Endothelial cell of hepatic sinusoid (primary cell): ENCODE measurements at regions not wholly inside any gene's neighbourhood (a gene's known extent, or its start where the extent isn't known, plus 50 kb on each side); places are given as distances from the start of the nearest gene placed in this dataset.

ENCODE experiments used
- in situ Hi-C: cut with HindIII; loops from 2 replicates; pipeline ENCODE4 v1.10.0; 2017; ENCODE audit warnings: low sequenced_read_pairs

DNA sequence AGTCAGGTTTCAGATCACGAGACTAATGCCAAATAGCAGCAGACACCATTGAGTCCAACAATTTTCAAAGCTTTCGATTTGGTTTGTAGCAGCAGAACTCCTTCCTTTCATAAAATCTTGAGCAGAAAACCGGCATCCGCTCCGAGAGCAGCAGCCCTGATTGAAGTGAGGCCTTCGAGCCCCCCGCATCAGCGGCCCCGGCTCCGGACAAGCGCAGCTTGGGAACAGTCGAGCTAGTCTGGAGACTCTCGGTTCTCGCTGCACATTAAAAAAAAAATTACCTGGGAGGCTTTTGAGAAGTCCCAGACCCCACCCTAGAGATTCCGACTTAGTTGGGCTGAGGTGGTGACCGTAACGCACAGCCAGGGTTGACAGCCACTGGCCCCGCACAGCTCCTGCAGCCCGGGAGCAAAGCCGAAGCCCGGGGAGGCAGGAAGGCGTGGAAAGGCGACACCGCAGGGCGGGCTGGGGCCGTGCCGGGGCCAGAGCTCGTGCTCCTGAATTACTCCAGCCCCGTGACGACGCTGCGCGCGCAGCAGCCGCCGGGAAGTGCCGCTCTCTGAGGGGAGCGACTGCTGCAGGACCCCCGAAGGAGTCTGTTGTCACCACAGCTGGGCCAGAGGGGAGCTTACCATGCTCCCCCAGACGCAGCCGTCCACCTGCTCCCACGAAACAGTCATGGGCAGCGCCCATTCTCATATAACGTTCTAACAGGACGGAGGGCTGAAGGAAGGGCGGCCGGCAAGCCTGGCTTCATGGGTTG lies 57.8 kb downstream of the SPATA19 start:
- in situ Hi-C loops = no loop called here

GRCh38 chr11:133785795-133786340 lies 59.4 kb downstream of the SPATA19 start:
- in situ Hi-C loops = no loop called here

DNA sequence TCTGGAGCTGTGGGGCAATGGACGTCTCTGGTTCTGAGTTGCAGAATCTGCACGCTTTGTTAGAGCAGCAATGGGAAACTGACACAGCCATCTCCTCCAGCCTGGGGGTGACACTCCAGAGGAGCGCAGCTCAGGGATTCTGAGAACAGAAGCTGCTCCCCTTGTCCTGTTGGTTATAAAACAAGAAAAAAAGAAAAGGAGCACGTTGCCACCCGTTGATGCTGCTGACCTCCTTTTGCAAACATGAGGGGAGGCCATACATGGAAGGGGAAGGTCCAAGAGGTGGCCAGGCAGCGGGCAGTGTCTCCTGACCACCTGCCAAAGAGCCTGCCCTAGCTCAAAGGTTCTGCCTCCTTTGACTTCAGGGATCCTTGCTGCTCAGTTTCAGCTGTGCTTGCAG lies 61.0 kb downstream of the SPATA19 start:
- in situ Hi-C loops = no loop called here

- in situ Hi-C loops = no loop called here
These were observed 63.1 kb downstream of the SPATA19 start for GRCh38 chr11:133782116-133782725.

GRCh38 chr11:133778161-133778560 lies 67.2 kb downstream of the SPATA19 start:
- in situ Hi-C loops = no loop called here

DNA sequence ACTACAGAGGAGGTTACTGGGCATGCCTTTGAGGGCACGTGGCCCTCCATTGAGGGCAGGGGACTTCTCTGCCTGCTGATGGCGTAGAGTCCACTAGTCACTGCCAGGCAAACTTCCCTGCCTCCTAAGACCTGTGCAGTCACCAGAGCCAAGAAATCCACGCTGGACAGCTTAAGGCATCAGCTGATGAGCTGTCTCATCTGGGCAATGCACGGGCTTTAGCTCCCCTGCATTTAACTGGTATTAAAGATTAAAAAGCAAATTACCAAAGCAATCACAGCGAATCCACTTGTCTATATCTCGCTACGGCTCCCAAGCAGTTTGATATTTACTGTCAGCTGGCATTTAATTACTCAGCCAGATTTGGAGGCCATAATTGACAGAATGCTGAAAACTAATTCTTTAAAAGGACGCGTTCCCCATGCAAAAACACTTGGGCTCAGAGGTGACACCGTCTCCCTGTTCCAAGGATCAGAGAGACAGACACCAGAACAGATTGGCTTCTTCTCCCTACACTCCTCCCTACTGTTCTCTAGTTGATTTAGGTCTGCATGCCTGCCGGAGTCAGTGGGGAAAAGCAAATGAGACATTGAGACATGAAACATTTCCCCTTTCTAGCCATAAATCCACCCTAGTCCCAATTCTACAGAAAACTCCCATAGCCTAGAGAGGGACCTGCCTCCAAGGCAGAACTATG lies 68.5 kb downstream of the SPATA19 start:
- in situ Hi-C loops = no loop called here

DNA sequence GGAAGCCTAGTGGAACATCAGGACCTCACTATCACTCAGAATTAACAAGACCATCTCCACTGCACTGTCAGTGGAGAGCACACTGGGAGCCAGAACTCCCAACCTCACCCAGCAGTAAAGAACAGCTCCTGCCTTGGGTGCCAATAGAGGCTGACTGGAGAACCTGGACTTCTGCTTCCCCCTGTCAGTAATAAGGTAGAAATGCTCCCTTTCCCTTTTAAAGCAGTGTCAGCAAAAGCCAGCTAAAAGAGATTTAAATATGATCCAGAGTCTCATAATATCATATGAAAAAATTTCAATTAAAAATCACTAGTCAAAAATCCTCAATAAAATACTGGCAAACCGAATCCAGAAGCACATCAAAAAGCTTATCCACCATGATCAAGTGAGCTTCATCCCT lies 82.8 kb downstream of the SPATA19 start:
- in situ Hi-C loops = no loop called here

- in situ Hi-C loops = no loop called here
These were observed 92.2 kb downstream of the SPATA19 start for GRCh38 chr11:133753150-133753549.

GRCh38 chr11:133749841-133750240 lies 95.5 kb downstream of the SPATA19 start:
- in situ Hi-C loops = no loop called here

DNA sequence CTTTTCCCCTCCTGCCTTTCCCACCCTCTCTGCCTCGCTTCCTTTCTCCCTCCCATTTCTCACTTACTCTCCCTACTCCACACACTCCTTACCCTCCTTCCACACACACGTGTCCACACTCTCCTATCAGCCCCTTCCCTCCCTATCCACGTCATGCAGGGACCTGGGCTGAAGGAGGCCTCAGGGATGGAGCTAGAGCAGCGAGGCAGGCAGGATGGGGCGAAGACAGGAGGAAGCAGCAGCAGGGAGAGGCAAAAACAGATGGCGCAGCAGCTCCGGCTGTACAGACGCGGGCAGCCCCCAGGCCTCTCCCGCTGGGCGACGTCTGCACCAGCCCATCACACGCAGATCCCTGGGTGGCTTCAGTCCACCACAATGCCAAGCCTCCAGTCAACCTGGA lies 97.9 kb downstream of the SPATA19 start:
- in situ Hi-C loops = no loop called here

DNA sequence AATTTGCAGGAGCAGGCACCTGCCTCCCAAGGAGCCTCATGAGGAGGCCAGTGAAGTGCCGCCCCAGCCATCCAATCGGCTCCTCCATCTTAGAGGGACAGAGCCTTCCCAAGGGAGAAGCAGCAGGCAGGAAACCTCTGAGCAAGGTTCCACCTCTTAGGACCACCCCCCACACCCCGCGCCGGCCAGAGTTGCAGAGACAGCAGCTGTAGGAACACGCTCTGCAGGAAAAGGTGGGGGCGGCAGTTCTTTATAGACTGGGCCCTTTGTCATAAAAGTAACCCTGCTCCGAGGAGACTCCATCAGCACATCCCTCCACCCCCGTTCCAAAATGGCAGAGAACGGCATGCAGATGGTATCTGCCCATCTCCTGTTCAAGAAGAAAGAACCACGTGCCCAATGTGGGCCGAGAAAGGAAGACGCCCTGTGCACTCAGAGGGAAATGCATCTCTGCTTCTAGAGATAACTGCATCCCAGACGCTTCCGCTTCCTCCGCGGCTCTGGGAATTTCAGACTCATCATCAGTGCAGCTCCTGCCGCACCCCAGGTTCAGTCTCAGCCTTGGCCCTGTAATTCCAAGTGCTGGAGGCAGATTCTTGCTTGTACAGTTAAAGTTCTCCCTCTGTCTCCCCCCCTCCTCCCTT lies 98.5 kb downstream of the SPATA19 start:
- in situ Hi-C loops = no loop called here

GRCh38 chr11:133745791-133746190 lies 99.5 kb downstream of the SPATA19 start:
- in situ Hi-C loops = no loop called here

DNA sequence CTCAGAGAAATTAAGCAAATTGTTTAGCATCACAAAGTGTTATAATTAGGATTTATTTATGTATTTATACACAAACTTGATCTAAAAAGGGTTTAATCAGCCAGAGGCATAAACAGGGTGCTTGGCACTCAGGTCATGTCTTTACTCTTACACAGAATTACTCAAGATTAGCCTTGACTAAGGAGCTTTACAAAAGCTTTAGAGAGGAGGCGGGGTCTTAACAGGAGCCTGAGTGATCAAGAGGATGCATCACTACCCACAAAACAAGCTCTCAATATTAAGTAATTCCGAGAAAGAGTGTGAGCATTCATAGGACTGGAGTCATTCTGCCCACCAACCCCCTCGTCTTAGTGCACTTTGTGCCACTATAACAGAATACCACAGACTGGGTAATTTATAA lies 103.0 kb downstream of the SPATA19 start:
- in situ Hi-C loops = no loop called here

DNA sequence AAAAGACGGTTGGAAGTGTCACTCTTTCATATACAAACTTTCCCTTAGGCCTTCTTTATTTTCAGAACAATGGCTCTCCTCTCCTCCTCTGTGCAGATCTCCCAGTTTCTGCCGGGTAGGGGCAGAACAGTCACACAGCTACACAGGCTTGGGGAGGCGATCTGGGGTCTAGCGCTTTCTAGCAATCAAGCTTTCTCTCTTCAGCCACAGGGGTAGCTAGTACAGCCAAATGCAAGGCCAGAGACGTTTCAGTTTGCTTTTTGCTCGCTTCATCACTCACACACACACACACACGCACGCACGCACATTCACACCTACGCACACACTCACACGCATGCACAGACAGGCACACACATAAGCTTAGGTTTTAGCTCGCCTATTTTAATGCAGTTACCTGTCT lies 104.3 kb downstream of the SPATA19 start:
- in situ Hi-C loops = no loop called here

GRCh38 chr11:133739481-133739880 lies 105.8 kb downstream of the SPATA19 start:
- in situ Hi-C loops = no loop called here

- in situ Hi-C loops = no loop called here
These were observed 106.7 kb downstream of the SPATA19 start for GRCh38 chr11:133738624-133739023.

DNA sequence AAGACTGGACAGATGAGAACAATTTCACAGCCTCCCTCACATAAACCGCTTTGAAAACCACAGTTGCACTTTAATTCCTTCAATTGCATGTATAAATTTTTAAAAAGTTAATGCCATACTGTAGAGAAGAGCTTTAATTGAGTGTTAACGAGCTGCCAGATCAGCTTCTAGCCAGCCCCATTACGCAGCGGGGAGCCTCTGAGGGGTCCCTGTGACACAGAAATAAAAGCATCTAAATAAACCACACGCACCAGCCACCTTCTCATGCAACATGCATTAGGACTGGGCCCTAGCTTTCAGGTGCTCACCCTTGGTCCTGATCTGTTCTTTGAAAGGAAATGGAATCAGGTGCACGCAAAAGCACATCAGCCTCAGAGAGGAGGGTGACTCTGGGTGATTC lies 111.7 kb downstream of the SPATA19 start:
- in situ Hi-C loops = no loop called here

DNA sequence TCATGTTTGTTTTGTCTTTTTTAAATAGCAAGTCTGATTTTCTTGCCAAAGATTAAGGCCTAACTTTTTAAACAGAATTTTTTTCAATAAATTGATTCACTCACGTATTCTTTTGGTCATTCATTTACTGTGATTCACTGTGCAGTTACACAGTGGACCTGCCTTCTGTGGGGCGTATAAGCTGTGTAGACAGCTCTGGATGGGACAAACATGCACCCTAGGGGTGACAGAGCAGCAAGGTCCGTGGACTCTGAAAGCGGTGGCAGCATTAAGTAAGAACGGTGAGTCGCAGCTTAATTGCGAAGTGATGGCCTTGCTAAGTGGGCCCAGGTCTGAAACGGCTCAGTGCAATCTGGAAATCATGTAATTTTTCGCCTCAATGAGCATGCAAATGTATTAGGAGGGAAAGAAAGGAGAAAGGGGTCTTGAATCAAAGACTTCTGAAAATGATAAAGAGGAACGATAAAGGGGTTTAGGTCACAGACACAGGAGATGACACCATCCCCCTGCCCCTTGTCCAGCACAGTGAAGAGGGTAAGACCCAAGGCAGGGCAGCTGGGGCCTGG lies 113.1 kb downstream of the SPATA19 start:
- in situ Hi-C loops = no loop called here

DNA sequence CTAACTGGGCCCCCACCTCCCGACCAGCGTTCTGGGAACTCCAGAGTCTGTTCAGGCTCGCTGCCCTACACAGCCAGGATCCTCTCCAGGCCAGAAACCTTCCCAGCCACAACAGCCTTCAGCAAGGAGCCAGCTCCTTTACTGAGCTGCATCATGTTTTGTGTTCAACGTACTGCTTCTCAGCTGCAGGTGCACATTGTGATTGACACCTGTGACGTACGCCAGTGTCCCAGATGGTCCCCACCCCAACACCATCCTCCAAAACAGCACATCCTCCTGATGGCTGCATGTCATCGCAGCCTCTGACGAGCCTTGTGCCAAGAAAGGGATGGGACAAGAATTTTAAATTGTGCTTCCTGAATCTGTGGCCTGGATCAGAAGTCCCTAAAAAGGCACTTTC lies 117.5 kb downstream of the SPATA19 start:
- in situ Hi-C loops = no loop called here

- in situ Hi-C loops = no loop called here
These were observed 118.8 kb downstream of the SPATA19 start for GRCh38 chr11:133726542-133726941.

DNA sequence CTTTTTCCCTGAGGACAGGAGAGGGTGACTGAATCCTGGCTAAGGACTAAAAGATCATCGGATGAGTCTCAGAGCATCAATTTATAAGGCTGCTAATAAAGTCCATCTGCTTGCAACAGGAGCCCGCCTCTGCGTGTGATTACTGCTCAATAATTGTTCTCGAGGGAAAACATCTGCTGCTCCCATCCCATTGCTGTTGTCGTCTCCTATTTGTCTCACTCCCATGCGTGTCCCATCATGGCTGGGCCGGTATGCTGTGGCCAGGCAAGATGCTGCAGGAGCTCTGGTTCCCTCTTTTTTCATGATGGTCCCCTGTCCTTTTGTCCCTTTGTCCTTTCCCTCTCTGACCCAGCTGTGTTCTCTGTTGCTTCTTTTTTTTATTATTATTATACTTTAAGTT lies 121.2 kb downstream of the SPATA19 start:
- in situ Hi-C loops = no loop called here
